GM19043 (cell line): ENCODE measurements at regions not wholly inside any gene's neighbourhood (a gene's known extent, or its start where the extent isn't known, plus 50 kb on each side); places are given as distances from the start of the nearest gene placed in this dataset.
"Not testable (repeated sequence)": the region's sequence is repeated elsewhere in the genome, so short reads cannot be mapped to it uniquely, and the experiment has no call there.

Source experiments
- ATAC-seq: cut with Tn5 transposase; IDR thresholded peaks from one replicate; pipeline ENCODE4 v1.9.1; 2021; ENCODE audit warnings: low read depth; ENCODE audit not compliant: unreplicated experiment

DNA sequence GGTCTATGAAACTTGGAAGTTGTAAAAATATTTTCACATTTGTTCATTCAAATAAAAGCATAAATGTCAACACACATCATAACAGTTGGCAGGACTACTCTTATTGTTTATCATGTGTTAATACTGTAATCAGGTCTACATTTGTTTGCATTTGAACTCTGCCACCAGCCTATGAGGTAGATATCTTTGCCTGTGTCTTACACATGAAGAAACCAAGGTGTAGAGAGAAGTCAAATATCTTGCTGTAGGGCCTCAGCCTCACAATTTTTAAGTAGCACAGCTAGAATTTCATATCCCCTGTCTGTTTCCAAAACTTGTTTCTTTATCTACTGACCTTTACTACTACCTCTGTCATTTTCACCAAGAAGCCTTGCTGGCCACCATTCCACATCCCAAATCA lies 161.9 kb downstream of the ZIC4 start:
- no peak for ATAC-seq

DNA sequence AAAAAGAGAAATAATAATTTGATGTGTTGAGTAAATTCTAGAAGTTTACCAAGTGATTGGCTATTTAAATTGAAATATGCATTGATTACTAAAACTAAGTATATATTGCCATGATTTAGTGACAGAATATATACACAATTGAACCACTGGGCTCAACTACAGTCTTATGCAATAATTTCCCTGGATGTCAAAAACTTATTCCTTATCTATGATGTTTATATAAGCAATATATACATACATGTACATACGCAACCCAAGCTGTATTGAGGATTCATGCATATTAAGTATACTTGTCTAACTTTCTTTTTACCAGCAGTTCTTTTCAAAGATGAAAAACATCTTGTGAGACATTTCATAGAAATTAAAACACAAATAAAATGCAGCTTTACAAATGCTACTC lies 165.8 kb downstream of the ZIC4 start:
- no peak for ATAC-seq

DNA sequence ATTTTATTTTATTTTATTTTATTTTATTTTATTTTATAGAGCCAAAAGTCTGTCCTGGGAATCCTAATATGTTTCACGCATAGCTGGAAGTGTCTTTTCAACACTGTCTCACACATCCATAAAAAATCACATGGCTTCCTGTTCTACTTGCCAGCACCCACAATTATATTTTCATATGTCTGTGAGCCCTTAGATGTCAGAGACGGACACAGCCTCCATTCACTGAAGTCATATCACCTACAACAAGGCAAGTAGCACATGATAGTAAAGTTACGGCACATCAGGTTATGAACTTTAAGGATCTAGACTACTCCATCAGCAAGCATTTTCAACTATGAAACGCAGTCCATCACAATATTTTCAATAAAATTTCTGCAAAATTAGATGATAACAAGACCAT lies 168.4 kb downstream of the ZIC4 start:
- ATAC-seq: no peak

DNA sequence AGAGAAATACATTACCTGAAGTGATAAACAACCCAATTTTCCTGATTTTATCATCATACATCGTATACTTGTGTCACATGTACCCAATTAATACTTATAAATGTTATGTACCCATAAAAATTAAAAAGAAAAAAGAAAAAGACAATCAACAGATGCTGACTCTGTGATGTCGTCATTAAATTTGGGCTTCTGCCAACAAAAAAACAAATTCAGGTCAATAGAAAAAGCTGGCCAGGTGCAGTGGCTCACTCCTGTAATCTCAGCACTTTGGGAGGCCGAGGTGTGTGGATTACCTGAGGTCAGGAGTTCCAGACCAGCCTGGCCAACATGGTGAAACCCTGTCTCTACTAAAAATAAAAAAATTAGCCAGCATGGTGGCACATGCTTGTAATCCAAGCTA lies 174.4 kb downstream of the ZIC4 start:
- ATAC-seq: not testable (repeated sequence)

DNA sequence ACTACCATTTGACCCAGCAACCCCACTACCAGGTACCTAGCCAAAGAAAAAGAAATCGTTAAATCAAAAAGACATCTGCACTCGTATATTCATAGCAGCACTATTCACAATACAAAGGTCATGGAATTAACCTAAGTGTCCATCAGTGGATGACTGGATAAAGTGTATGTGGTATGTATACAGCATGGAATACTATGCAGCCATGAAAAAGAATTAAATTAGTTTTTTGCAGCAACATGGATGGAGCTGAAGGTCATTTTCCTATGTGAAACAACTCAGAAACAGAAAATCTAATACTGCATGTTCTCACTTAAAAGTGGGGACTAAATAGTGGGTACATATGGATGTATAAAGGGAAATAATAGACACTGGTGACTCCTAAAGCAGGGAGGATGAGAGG lies 175.2 kb downstream of the ZIC4 start:
- no peak for ATAC-seq

DNA sequence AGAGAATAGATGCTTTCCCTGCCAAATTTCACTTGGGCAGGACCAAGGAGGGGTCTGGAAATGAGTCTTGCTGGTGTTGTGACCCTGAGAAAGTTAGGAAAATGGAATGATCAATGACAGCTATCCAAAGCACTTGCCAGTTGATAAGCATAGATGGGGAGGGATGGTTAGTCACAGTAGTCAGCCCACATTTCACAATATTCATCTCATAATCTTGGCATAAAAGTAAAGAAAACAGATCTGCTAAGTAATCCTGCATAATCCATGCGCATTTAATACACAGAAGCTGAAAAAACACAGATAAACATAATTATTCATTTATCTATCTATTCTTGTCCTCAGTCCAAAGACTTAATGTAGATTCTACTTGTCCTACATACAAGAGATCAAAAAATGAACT lies 184.1 kb downstream of the ZIC4 start:
- no peak for ATAC-seq

DNA sequence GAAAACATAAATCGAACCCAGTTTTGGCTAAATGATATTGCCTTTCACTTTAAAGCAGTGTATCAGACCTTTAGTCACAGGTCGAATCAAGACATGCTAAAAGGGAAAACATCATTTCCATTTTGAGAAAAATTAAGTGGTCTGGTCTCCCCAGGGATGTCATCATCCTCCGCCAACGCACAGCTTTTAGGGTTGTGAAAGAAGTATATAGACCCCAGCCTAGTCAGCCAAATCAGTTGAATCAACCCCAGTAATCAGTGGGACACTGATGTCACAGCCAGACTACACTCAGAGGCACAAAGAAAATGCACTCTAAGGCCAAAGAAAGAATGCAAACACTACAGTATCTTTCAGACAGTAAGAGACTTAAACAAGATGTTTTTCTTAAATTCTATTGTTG lies 187.4 kb downstream of the ZIC4 start:
- no peak for ATAC-seq

DNA sequence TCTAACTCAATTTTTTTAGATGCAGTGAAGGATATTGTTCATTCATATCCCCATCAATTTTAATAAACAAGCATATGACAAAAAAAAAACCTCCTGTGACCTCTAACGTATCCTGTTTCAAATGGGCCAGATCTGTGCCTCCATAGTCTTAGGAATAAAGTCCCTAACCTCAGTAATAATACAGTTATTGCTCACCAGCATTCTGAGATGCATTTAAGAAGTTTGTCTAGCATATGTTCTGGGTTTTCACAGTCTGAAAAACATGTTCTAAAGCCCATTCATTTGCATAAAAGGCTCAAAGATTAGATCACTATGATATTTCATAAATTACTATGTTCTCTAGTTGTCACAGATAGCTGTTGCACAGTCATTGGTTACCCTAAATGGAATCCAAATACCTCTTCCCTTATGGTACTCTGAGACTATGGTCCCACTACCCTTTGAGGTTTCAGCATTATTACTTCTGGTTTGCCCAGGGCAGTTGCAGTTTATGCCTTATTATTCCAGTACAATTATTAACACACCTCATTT lies 190.1 kb downstream of the ZIC4 start:
- no peak for ATAC-seq

DNA sequence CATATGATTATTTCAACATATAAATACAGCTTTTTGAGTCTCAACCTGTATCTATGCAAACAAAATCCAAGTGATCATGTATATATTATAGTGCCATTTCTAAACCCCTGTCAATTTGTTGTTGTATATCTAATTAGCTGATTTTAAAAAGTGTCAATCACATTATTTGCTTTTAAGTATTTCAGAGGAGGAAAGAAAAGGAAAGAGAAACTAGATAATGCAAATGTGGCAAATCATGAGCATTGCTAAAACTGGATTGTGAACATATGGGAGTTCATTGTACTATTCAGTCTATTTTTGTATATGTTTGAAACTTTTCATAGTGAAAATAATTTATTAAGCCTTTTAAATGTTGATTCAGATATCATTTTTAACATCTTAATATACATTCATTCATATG lies 190.7 kb downstream of the ZIC4 start:
- ATAC-seq: no peak

DNA sequence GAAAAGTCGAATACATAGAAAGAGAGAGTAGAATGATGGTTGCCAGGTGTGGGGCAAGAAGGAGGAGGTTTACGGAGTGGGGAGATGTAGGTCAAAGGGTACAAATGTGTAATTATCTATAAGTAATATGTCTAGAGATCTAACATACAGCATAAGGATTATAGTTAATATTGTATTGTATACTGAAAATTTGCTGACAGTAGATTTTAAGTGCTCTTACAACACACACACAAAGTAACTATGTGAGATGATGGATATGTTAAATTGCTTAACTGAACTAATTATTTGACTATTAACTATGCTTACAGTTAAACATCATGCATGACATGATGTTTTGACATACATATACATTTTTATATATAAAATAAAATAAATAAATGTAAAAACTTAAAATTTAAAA lies 192.7 kb downstream of the ZIC4 start:
- no peak for ATAC-seq

DNA sequence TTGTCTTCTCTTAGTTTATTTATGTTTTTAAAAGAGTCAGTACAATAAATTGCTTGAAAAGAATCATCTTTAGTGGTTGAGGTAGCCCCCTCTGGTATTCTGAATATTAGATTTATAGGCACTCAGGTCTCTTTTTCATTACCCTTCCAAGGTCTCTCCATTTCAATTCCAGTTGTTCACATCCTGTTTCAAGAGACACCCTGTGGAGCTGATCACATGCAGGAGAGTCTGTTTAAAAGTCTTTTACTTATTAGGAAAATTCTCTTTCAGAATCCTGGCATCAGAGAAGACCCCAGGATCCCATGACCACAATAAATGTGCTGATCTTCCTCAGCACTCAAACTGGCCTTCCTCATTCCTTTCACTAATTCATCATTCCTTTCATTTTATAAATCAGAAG lies 195.7 kb downstream of the ZIC4 start:
- ATAC-seq: no peak

DNA sequence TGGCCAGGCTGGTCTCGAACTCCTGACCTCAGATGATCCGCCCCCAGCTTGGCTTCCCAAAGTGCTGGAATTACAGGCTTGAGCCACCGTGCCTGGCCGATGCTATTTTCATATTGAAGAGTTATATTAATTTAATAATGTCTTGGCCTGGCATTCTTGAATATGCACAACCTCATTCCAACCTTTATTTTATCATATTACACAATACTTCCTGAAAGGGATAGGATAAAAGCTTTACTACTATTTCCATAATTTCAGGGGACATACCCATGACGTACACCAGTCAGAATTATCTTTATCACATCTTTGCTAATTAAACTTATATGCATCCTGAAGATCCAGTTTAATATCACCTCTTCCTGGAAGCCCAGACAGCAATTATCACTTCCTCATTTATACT lies 205.3 kb downstream of the ZIC4 start:
- no peak for ATAC-seq

DNA sequence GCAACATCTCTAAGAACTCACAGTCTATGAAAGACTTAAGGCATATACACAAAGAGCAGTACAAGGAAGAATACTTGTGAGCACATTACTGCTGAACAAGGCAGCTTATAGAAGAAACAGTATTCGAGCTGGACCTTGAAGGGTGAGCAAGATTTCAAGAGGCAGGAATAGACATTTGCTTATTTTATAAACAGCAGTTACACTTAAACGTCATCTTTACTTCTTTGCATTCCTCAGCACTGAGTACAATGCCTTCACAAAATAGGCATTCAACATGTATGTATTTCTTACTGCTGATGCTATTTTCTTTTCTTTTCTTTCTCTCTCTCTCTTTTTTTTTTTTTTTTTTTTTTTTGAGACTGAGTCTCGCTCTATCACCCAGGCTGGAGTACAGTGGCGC lies 205.8 kb downstream of the ZIC4 start:
- ATAC-seq: no peak

DNA sequence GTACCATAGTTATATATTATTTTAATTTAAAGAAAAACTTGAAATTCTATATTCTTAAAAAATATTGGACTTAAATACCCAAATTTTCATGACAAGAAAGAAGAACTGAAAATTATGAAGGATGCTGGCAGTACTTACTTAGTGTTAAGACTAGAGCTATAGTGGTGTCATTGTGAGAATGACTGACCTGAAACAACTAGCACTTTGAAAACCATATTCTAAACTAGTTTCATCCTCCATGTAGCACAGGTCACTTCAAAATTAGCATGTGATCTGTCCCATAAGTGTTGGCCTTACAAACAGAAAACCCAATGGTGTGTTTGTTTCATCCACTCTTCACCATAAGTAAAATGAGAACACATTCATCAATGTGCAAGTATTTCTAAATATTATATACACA lies 208.6 kb downstream of the ZIC4 start:
- ATAC-seq: no peak

DNA sequence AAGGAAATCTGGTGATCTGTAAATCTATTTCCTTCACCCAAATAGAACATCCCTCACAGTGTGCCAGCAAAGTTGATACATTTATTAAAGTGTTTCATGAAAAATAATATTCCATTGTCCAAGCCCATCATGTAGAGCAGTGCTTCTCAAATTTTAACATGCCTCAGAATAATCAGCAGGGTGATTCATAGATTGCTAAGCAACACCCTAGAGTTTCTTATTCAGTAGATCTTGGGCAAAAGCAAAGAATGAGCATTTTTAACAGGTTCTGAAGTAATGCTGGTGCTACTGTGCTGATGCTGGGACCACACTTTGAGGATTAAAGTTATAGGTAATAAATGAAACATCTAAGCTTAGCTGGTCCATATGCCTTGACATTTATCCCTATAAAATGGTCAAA lies 210.5 kb downstream of the ZIC4 start:
- ATAC-seq: no peak

DNA sequence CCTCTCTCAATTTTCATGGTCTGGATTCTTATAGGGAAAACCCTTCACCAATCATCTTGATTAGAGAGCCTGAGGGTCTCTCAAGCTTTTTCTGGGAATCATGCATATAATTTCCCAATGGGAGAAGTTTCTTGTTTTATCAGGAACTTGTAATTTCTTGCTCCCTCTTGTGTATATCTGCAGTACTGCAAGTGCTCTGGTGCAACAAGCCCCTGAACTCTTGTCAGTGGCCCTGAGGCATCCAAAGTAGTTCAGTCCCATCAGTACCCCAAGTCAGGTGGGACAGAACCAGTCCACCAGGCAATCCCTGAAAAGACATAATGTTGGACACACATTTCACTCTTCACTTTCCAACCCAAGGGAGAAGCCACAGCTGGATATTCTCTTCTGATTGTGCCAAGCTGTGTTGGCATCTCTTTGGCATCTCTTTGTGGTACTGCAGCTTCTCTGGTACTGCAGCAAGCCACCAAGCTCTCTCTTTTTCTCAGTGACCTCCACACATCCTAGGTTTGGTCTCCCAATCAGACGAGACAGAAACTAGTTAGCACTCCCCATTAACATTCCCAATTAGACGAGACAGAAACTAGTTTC lies 214.5 kb downstream of the ZIC4 start:
- ATAC-seq: peak; percentile 74

DNA sequence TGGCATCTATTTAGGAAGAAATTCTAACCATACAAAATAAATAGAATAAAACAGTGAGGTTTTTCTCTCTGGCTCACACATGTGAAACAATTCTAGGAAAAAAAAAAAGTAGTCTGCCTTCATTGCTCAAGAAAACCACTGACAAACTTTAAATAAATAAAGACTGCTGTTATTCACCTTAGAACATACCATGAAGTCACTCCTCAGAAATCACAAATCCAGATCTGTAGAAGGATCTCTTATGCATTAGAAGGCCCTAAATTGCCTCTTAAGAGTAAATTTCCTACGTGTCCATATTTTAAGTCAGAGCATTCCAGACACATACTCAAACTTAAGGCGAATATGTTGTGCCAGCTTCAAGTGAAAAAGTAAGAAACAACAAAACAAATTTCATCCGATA lies 217.3 kb downstream of the ZIC4 start:
- ATAC-seq: no peak

DNA sequence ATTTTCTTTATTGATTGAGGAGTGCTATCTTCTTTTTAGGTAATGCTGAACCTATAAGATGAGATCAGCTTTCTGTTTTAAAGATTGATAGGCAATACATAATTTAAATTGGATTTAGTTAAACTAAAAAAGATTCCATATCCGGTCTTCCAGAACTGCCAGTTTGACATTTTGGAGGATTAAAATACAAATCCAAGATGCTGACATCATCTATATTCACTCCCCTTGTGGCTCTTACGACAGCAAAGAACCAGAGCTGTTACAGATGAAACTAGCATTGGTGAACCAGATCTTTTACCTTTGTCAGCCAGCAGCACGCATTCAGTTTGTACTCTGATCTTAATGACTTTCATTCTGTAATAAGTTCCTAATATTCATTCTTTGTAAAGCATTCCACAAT lies 218.7 kb downstream of the ZIC4 start:
- ATAC-seq: no peak

DNA sequence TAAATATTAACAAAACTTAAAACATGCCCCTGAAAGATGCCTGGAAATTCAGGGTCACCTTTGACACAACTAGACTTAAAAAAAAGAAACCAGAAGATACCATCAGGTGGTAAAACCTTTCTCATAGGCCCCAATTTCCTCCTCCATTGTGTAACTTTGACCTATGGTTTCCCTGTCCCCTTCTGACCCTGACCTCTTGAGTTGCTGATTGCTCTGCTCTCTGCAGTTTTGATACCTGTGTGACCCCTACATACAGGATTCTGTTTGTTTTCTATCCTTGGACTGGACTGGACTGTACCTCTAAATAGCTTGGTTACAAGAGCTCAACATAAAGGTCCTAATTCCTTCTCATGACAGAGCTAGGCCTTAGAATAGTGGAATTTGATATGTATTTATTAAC lies 220.6 kb downstream of the ZIC4 start:
- ATAC-seq: no peak

DNA sequence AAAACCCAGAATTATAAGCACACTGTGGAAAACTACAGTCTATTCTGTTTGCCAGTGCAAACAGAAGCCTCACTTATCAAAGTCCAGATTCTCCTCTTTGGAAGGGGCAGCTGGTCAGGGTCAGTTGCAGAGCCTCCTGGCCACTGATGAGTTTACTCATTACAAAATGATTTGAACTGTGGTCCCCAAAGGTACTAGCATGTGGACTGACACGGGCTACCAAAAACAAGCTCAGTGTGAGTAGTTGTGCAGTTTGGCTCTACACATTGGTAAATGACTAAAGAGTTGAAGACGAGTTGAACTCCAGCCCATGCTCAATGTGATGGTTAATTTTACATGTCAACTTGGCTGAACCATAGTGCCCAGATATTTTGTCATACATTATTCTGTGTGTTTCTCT lies 221.5 kb downstream of the ZIC4 start:
- no peak for ATAC-seq

DNA sequence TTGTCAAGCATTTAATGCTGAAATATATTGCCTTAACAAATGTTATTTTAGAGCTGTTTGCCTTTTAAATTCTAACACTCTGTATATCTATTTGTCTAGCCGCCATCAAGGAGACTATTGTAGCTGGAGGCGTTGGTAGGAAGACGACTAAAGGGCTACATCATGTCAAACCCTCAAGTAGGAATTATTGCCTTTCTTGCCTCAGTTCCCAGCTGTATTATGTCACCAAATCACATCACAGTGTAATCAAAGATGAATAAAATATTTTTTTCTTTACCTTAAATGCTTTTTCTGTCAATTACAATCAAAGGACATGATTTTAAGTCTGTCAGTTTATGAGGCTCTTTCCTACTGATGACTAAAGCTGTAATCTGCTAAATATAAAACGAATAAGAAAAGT lies 233.1 kb downstream of the ZIC4 start:
- no peak for ATAC-seq

DNA sequence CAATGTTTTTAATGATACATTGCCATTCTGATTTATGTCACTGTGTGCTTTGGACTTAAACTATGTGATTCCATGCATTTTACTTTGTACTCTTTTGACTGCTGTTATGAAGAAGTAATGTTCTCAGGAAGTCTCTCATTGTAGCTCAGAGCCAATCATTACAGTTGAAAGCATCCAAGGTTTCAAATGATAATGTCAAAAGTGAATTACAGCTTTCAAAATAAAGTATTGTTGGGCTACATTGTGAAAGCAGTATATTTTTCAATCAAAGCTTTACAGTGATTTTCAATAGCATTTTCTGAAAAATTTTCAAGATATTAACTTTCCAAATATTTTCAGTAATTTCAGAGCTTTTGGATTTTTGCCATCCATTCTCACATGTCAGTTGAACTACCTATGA lies 243.6 kb downstream of the ZIC4 start:
- ATAC-seq: no peak

DNA sequence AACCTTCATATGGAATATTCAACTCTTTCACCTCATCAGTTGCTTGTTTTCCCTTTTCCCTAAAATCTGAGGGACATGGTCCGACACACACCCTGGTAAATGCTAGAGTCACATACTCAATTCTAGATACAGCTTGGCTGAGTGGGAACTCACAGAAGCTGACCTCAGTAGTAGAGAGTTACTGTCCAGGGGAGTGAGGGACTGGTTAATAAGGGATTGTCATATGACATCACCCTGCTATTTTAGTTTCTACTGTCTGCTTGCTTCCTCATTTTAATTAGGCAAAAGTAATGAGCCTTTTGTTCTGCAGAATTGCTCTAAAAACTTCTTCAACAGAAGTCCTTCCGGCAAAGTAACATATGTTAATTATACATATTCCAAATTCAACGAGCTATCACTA lies 244.5 kb downstream of the ZIC4 start:
- no peak for ATAC-seq
